Neural cell (in vitro differentiated cells): ENCODE measurements at regions not wholly inside any gene's neighbourhood (a gene's known extent, or its start where the extent isn't known, plus 50 kb on each side); places are given as distances from the start of the nearest gene placed in this dataset.
"Not testable (repeated sequence)": the region's sequence is repeated elsewhere in the genome, so short reads cannot be mapped to it uniquely, and the experiment has no call there.

Source experiments
- H2AFZ ChIP-seq: fragments of 200-600, 300-800 bp; sonication (generic), shearing (Covaris generic); 2 replicates; pipeline ENCODE4 v1.6.0; 2014; ENCODE audit warnings: low read depth, mild to moderate bottlenecking, antibody characterized with exemption, low read length, moderate library complexity
- H3F3A ChIP-seq: fragments of 200-600 bp; shearing (Covaris generic); 2 replicates; pipeline ENCODE4 v1.6.1; 2016; ENCODE audit warnings: mild to moderate bottlenecking, moderate library complexity, mixed read lengths, antibody characterized with exemption, low read length; ENCODE audit not compliant: insufficient read depth, poor library complexity, severe bottlenecking
- H3K27ac ChIP-seq: fragments of 200-600, 300-800 bp; sonication (generic), shearing (Covaris generic); 2 replicates; pipeline ENCODE4 v1.5.1; 2014; ENCODE audit warnings: mild to moderate bottlenecking, low read length, moderate library complexity
- H3K27me3 ChIP-seq: fragments of 300-800, 200-600 bp; sonication (generic), shearing (Covaris generic); 2 replicates; pipeline ENCODE4 v1.6.0; 2014; ENCODE audit warnings: mild to moderate bottlenecking, low read depth, low read length, moderate library complexity; ENCODE audit not compliant: insufficient read depth
- H3K36me3 ChIP-seq: fragments of 300-800, 200-600 bp; sonication (generic), shearing (Covaris generic); 2 replicates; pipeline ENCODE4 v1.5.1; 2014; ENCODE audit warnings: mild to moderate bottlenecking, antibody characterized with exemption, low read length, moderate library complexity; ENCODE audit not compliant: insufficient read depth
- H3K4me2 ChIP-seq: fragments of 300-800, 200-600 bp; sonication (generic), shearing (Covaris generic); 2 replicates; pipeline ENCODE4 v1.6.0; 2014; ENCODE audit warnings: mild to moderate bottlenecking, low read length
- H3K4me3 ChIP-seq: fragments of 300-800, 200-600 bp; sonication (generic), shearing (Covaris generic); 2 replicates; pipeline ENCODE4 v1.5.1; 2014; ENCODE audit warnings: mild to moderate bottlenecking, low read length, moderate library complexity
- H3K79me2 ChIP-seq: fragments of 200-600 bp; shearing (Covaris generic); replicated peaks from 2 replicates; pipeline ENCODE4 v1.6.0; 2014; ENCODE audit warnings: mild to moderate bottlenecking, low read length, moderate library complexity; ENCODE audit not compliant: insufficient read depth
- H3K9ac ChIP-seq: fragments of 300-800, 200-600 bp; sonication (generic), shearing (Covaris generic); 2 replicates; pipeline ENCODE4 v1.6.1; 2016; ENCODE audit warnings: mild to moderate bottlenecking, low read length, mixed read lengths
- H3K9me2 ChIP-seq: fragments of 200-600 bp; shearing (Covaris generic); 2 replicates; pipeline ENCODE4 v1.6.1; 2016; ENCODE audit warnings: mild to moderate bottlenecking, low read length, mixed read lengths; ENCODE audit not compliant: insufficient read depth
- H3K9me3 ChIP-seq: fragments of 200-600, 300-800 bp; sonication (generic), shearing (Covaris generic); 2 replicates; pipeline ENCODE4 v1.6.1; 2016; ENCODE audit warnings: mild to moderate bottlenecking, mixed run types, low read length, moderate library complexity, mixed read lengths
- H4K20me1 ChIP-seq: fragments of 200-600 bp; shearing (Covaris generic); 2 replicates; pipeline ENCODE4 v1.6.1; 2016; ENCODE audit warnings: mild to moderate bottlenecking, mixed run types; ENCODE audit not compliant: insufficient read depth
- CTCF ChIP-seq: fragments of 450-650 bp; IDR thresholded peaks from 2 replicates; pipeline ENCODE4 v1.5.1; 2014; ENCODE audit warnings: antibody characterized with exemption, mild to moderate bottlenecking, moderate library complexity; ENCODE audit not compliant: poor library complexity, severe bottlenecking
- EZH2 ChIP-seq: fragments of 200-600, 300-800 bp; shearing (Covaris generic), sonication (generic); IDR thresholded peaks from 2 replicates; pipeline ENCODE4 v1.6.1; 2014; ENCODE audit warnings: antibody characterized with exemption, low read length, borderline replicate concordance, mild to moderate bottlenecking; ENCODE audit not compliant: insufficient read depth, poor library complexity, severe bottlenecking
- POLR2AphosphoS5 ChIP-seq: IDR thresholded peaks from 2 replicates; pipeline ENCODE4 v1.6.1; 2012
- REST ChIP-seq: IDR thresholded peaks from 2 replicates; pipeline ENCODE4 v1.6.1; 2012; ENCODE audit warnings: borderline replicate concordance

GRCh38 chr10:78467496-78468106, 433.9 kb downstream of the RPS24 start:
- Histone ChIP-seq H3F3A (no peaks in the 10 kb centered on the region), H2AFZ (no peak overlapping the region), H3K79me2 (no peaks in the 10 kb centered on the region), H3K36me3 (no peaks in the 10 kb centered on the region), H3K27me3 (no peaks in the 10 kb centered on the region), H3K4me2 (no peak overlapping the region), H3K4me3 (no peak overlapping the region), H3K9me3 (no peaks in the 10 kb centered on the region), H4K20me1 (no peaks in the 10 kb centered on the region), H3K27ac (no peak overlapping the region), H3K9me2 (no peaks in the 10 kb centered on the region), H3K9ac (no peak overlapping the region)
- TF ChIP-seq POLR2AphosphoS5 (no peak), CTCF (no peak), REST (no peak), EZH2 (no peak)

- H3K4me3 ChIP-seq, H3K9me2 ChIP-seq, H3K27me3 ChIP-seq, H3K36me3 ChIP-seq, H3K4me2 ChIP-seq, H3K27ac ChIP-seq, H2AFZ ChIP-seq, H3K79me2 ChIP-seq, H4K20me1 ChIP-seq, H3K9me3 ChIP-seq, H3F3A ChIP-seq, H3K9ac ChIP-seq: not testable (repeated sequence)
These were observed 435.1 kb downstream of the RPS24 start for GRCh38 chr10:78468731-78469130.

- Histone ChIP-seq H3K36me3 (no peaks in the 10 kb centered on the region), H3K4me2 (no peak overlapping the region), H3K27ac (no peak overlapping the region), H3K9me2 (no peaks in the 10 kb centered on the region), H3K9me3 (no peaks in the 10 kb centered on the region), H3K4me3 (no peak overlapping the region), H4K20me1 (no peaks in the 10 kb centered on the region), H3F3A (no peaks in the 10 kb centered on the region), H3K79me2 (no peaks in the 10 kb centered on the region), H3K27me3 (no peaks in the 10 kb centered on the region), H3K9ac (no peak overlapping the region), H2AFZ (no peak overlapping the region)
- TF ChIP-seq EZH2 (no peak), REST (no peak)
These were observed 436.8 kb downstream of the RPS24 start for GRCh38 chr10:78470267-78471103.
